ENCODE measurements at regions not wholly inside any gene's neighbourhood (a gene's known extent, or its start where the extent isn't known, plus 50 kb on each side); places are given as distances from the start of the nearest gene placed in this dataset.

DNA sequence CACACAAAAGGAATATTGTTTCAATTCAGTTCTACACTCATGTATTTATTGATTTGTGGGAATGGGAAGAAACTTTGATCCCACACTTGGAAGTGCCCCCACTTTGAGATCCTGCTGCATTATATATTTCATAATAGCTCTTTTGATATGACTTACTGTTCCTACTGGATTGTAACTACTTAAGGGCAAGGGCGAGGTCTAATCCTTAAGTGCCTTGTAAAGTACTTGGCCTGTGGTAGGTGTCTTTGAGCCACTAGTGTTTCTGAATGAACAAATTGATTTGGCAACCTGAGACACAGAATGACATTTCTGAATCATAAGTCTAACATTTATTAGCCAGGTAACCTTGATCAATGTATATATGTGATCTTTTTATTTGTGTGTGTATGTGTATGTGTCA lies 767.2 kb downstream of the RAB28 start:
- no peaks in the 10 kb centered on the region for H3K27me3 ChIP-seq
- H3K4me1 ChIP-seq: no peaks in the 10 kb centered on the region
- H3K36me3 ChIP-seq: no peaks in the 10 kb centered on the region
- no peak for TF ChIP-seq POLR2AphosphoS5 (IDR thresholded peaks at IDR 0.05)
- TF ChIP-seq, protein P1, sequence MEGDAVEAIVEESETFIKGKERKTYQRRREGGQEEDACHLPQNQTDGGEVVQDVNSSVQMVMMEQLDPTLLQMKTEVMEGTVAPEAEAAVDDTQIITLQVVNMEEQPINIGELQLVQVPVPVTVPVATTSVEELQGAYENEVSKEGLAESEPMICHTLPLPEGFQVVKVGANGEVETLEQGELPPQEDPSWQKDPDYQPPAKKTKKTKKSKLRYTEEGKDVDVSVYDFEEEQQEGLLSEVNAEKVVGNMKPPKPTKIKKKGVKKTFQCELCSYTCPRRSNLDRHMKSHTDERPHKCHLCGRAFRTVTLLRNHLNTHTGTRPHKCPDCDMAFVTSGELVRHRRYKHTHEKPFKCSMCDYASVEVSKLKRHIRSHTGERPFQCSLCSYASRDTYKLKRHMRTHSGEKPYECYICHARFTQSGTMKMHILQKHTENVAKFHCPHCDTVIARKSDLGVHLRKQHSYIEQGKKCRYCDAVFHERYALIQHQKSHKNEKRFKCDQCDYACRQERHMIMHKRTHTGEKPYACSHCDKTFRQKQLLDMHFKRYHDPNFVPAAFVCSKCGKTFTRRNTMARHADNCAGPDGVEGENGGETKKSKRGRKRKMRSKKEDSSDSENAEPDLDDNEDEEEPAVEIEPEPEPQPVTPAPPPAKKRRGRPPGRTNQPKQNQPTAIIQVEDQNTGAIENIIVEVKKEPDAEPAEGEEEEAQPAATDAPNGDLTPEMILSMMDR (IDR thresholded peaks at IDR 0.05): no peak
- peak in 1 of 2 donors; percentile 31 for DNase-seq
- ATAC-seq (ENCODE audit: low FRiP score in 2 of 2): no peak
- no peak overlapping the region for H3K4me3 ChIP-seq
- H3K9me3 ChIP-seq: no peaks in the 10 kb centered on the region
- WGBS, 2 donors: 65 to 74% methylated on average over 1 of the region's 1 CpG
- no peak overlapping the region for H3K27ac ChIP-seq

DNA sequence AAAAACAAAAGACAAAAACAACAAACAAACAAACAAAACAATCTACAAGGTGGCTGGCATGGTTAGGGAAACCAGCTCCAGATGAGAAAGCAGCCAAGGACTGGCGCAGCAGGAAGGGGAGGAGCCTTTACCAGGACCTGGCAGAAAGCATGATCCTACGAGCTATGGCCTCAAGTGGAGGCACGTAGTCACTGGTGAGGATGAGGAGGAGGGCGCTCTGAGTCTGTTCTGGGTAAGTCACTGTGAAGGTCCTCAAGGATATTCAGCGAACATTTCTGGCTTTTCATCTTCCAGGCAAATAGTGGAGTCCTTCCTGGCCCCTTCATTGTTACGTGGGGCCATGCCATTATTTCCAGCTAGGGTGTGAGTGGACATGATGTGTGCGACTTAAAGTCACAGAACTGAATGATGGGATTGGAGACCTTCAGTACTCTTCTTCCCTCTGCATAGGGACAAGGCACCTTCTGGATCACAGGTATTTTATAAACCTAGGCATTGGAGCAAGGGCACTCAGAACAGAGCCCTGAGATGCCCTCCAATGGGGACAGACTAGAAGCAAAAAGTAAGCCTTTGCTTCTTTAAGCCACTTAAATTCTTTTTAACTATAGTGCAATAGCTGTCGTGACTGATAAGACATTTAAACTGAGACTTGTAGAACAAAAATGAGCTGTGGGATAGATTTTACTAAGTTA lies 771.3 kb downstream of the RAB28 start:
- no peak for TF ChIP-seq EP300 (IDR thresholded peaks at IDR 0.05)
- TF ChIP-seq POLR2AphosphoS5 (IDR thresholded peaks at IDR 0.05): no peak
- TF ChIP-seq, protein P1 (IDR thresholded peaks at IDR 0.05): no peak
- TF ChIP-seq POLR2A (IDR thresholded peaks at IDR 0.05): no peak
- Histone ChIP-seq H3K27me3 (no peaks in the 10 kb centered on the region), H3K4me1 (no peaks in the 10 kb centered on the region), H3K9me3 (no peaks in the 10 kb centered on the region), H3K36me3 (no peaks in the 10 kb centered on the region), H3K27ac (no peak overlapping the region), H3K4me3 (no peak overlapping the region)
- DNase-seq (no peak), ATAC-seq (ENCODE audit: low FRiP score in 2 of 2) (no peak)
- WGBS, 2 donors: 64 to 82% methylated on average over 8 of the region's 8 CpGs

DNA sequence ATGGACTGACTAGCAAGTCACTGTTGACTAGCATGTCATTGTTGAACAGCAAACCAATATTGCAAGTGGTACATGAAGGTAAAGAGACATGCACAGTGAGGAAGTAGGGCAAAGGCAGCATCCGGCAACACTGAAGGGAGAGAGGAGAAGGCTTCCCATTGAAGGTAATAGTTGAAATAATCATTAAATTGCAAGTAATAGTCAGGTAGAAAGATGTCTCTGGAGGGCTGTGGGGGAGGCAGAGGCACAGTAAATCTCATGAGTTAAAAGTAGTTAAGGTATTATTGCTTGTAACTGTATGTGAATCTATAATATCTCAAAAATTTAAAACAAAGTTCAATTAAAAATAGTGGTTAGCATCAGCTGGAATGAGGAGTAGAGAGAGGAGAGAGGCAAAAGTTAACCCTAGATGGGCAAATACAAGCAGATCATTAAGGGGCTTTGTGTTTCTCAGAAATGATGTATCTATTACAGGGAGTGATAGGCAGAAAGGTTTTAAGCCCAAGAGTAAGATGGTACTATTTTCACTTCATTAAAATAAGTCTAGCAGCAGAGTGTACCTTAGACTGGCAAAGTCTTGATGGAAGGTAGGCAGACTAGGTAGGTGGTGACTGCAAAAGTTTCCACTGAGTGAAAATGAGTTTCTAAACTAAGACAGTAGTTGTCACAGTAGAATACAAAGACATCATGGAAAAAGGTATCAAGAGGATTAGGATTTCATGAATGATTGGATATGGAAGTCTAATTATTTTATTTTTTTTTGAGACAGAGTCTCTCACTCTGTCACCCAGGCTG lies 776.6 kb downstream of the RAB28 start:
- Histone ChIP-seq H3K4me3 (no peak overlapping the region), H3K36me3 (no peaks in the 10 kb centered on the region), H3K4me1 (no peaks in the 10 kb centered on the region), H3K27ac (no peak overlapping the region), H3K9me3 (no peaks in the 10 kb centered on the region), H3K27me3 (no peaks in the 10 kb centered on the region)
- TF ChIP-seq, protein P1 (IDR thresholded peaks at IDR 0.05): no peak
- TF ChIP-seq POLR2A (IDR thresholded peaks at IDR 0.05): no peak
- no peak for TF ChIP-seq POLR2AphosphoS5 (IDR thresholded peaks at IDR 0.05)
- no peak for TF ChIP-seq EP300 (IDR thresholded peaks at IDR 0.05)
- WGBS, 2 donors: 67 to 89% methylated on average over 1 of the region's 1 CpG
- no peak for ATAC-seq (ENCODE audit: low FRiP score in 2 of 2)
- no peak for DNase-seq

DNA sequence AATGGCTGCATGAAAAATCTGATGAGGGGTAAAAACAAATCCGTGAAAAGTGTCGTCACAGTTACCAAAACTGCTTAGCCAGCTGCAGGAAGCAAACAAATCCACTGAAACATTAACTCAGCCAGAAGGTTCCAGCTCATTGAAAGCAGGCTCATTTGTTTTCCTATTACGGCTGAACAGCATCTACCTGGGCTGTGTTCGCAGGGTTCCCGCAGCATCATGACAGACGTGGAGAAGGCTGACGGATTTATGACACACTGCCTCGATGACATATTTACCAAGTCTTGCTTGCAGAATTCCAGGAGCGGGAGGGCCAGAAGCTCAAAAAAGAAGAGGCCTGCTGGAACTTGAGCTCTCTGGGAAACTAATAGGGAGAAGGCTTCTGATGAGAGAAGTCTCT lies 781.1 kb downstream of the RAB28 start:
- Histone ChIP-seq H3K4me3 (no peak overlapping the region), H3K4me1 (no peaks in the 10 kb centered on the region), H3K36me3 (no peaks in the 10 kb centered on the region), H3K27me3 (no peaks in the 10 kb centered on the region), H3K9me3 (no peaks in the 10 kb centered on the region), H3K27ac (no peak overlapping the region)
- TF ChIP-seq POLR2A (IDR thresholded peaks at IDR 0.05) (no peak), POLR2AphosphoS5 (IDR thresholded peaks at IDR 0.05) (no peak), EP300 (IDR thresholded peaks at IDR 0.05) (no peak)
- TF ChIP-seq, protein P1 (IDR thresholded peaks at IDR 0.05): no peak
- WGBS, 2 donors: 53 to 66% methylated on average over 9 of the region's 9 CpGs
- DNase-seq (no peak), ATAC-seq (ENCODE audit: low FRiP score in 2 of 2) (no peak)
